ENCODE measurements at regions not wholly inside any gene's neighbourhood (a gene's known extent, or its start where the extent isn't known, plus 50 kb on each side); places are given as distances from the start of the nearest gene placed in this dataset.
"Not testable (repeated sequence)": the region's sequence is repeated elsewhere in the genome, so short reads cannot be mapped to it uniquely, and the experiment has no call there.

- H3K27me3 Mint-ChIP-seq (ENCODE audit: unreplicated experiment); H3K4me3 Mint-ChIP-seq (ENCODE audit: unreplicated experiment); H3K4me1 Mint-ChIP-seq (ENCODE audit: unreplicated experiment); H3K27ac Mint-ChIP-seq (ENCODE audit: unreplicated experiment); H3K9me3 Mint-ChIP-seq (ENCODE audit: unreplicated experiment); H3K36me3 Mint-ChIP-seq (ENCODE audit: low read depth, unreplicated experiment); DNase-seq (ENCODE audit: low spot score): not testable (repeated sequence)
Observed at GRCh38 chr7:55707410-55707809, 135.1 kb upstream of the VOPP1 start.

GRCh38 chr7:55706451-55707195 lies 134.3 kb upstream of the VOPP1 start:
- H3K27ac Mint-ChIP-seq (ENCODE audit: unreplicated experiment) = not testable (repeated sequence)

GRCh38 chr7:55705728-55706450 lies 133.6 kb upstream of the VOPP1 start:
- not testable (repeated sequence) for H3K27me3 Mint-ChIP-seq (ENCODE audit: unreplicated experiment)

More at GRCh38 chr7:55706451-55707195, 134.3 kb upstream of the VOPP1 start:
- not testable (repeated sequence) for H3K9me3 Mint-ChIP-seq (ENCODE audit: unreplicated experiment); H3K27me3 Mint-ChIP-seq (ENCODE audit: unreplicated experiment); H3K36me3 Mint-ChIP-seq (ENCODE audit: low read depth, unreplicated experiment); H3K4me1 Mint-ChIP-seq (ENCODE audit: unreplicated experiment); H3K4me3 Mint-ChIP-seq (ENCODE audit: unreplicated experiment); DNase-seq (ENCODE audit: low spot score)

GRCh38 chr7:55702831-55703230 lies 130.5 kb upstream of the VOPP1 start:
- not testable (repeated sequence) for H3K9me3 Mint-ChIP-seq (ENCODE audit: unreplicated experiment); DNase-seq (ENCODE audit: low spot score); H3K27me3 Mint-ChIP-seq (ENCODE audit: unreplicated experiment); H3K4me1 Mint-ChIP-seq (ENCODE audit: unreplicated experiment); H3K27ac Mint-ChIP-seq (ENCODE audit: unreplicated experiment); H3K4me3 Mint-ChIP-seq (ENCODE audit: unreplicated experiment); H3K36me3 Mint-ChIP-seq (ENCODE audit: low read depth, unreplicated experiment)

More at GRCh38 chr7:55705728-55706450, 133.6 kb upstream of the VOPP1 start:
- H3K4me3 Mint-ChIP-seq (ENCODE audit: unreplicated experiment); H3K27ac Mint-ChIP-seq (ENCODE audit: unreplicated experiment); DNase-seq (ENCODE audit: low spot score); H3K9me3 Mint-ChIP-seq (ENCODE audit: unreplicated experiment); H3K4me1 Mint-ChIP-seq (ENCODE audit: unreplicated experiment); H3K36me3 Mint-ChIP-seq (ENCODE audit: low read depth, unreplicated experiment): not testable (repeated sequence)

- DNase-seq (ENCODE audit: low spot score); H3K4me3 Mint-ChIP-seq (ENCODE audit: unreplicated experiment); H3K9me3 Mint-ChIP-seq (ENCODE audit: unreplicated experiment); H3K36me3 Mint-ChIP-seq (ENCODE audit: low read depth, unreplicated experiment); H3K4me1 Mint-ChIP-seq (ENCODE audit: unreplicated experiment); H3K27ac Mint-ChIP-seq (ENCODE audit: unreplicated experiment); H3K27me3 Mint-ChIP-seq (ENCODE audit: unreplicated experiment): not testable (repeated sequence)
Observed at GRCh38 chr7:55699450-55699842, 127.1 kb upstream of the VOPP1 start.

DNA sequence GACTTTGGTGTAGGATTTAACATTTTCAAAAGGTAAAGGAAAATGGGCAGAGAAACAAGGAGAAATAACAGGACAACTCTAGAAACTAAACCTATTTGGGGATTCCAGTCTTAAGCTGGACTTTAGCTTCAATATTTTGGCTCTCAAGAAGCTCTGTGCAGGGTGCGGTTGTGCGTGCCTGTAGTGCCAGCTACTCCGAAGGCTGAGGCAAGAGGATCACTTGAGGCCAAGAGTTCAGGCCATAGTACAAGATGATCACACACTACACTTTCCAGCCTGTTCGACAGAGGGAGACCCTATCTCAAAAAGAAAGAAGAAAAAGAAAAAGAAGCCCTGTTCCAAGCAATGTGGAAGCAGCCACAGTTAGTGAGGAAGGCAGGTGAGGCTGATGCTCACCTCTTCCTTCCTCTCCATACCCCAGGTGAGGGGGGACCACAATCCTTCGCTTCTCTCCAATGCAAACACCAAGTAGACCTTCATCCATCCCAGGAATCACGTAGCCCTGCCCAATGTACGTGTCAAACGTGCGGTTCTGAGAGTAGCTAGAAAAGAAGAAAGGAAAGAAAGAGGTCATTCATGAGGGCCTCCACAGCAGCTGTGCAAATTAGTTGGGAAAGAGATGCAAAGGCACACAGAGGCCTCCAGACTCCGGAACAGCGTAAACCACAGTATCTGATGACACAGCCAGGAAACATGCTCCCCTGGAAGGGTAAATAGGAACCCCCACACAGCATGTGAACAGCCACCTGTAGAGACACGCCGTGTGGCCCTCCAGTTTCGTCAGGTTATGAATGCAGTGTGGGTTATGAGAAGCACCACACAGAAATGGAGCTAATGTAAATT lies 126.5 kb upstream of the VOPP1 start:
- not testable (repeated sequence) for DNase-seq (ENCODE audit: low spot score); H3K4me3 Mint-ChIP-seq (ENCODE audit: unreplicated experiment); H3K4me1 Mint-ChIP-seq (ENCODE audit: unreplicated experiment); H3K36me3 Mint-ChIP-seq (ENCODE audit: low read depth, unreplicated experiment); H3K27me3 Mint-ChIP-seq (ENCODE audit: unreplicated experiment); H3K27ac Mint-ChIP-seq (ENCODE audit: unreplicated experiment); H3K9me3 Mint-ChIP-seq (ENCODE audit: unreplicated experiment)

- H3K27ac Mint-ChIP-seq (ENCODE audit: unreplicated experiment); H3K4me3 Mint-ChIP-seq (ENCODE audit: unreplicated experiment); H3K36me3 Mint-ChIP-seq (ENCODE audit: low read depth, unreplicated experiment); H3K9me3 Mint-ChIP-seq (ENCODE audit: unreplicated experiment); H3K4me1 Mint-ChIP-seq (ENCODE audit: unreplicated experiment); H3K27me3 Mint-ChIP-seq (ENCODE audit: unreplicated experiment); DNase-seq (ENCODE audit: low spot score): not testable (repeated sequence)
Observed at GRCh38 chr7:55695893-55696701, 123.8 kb upstream of the VOPP1 start.

DNA sequence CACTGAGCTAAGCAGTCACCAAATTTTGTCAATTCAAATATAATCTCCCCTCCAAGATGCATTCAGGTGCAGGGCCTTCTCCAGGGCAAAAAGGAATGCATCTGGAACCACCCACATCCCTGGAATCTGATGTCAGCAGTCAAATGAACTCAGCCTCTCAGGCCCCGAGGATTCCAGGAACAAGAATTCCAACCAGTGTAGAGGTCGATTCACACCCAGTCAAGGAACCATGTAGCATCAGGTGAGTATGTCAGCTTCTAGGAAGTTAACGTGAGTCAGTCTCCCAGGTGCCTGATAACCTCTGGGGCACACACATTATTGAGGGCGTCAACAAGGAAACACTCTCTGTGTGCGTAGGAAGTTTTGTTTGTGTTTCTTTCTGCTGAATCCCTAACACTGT lies 122.2 kb upstream of the VOPP1 start:
- H3K36me3 Mint-ChIP-seq (ENCODE audit: low read depth, unreplicated experiment); H3K4me3 Mint-ChIP-seq (ENCODE audit: unreplicated experiment): not testable (repeated sequence)

GRCh38 chr7:55688684-55689681 lies 116.7 kb upstream of the VOPP1 start:
- Mint-ChIP-seq H3K27ac (ENCODE audit: unreplicated experiment) (peak overlapping the region; percentile 98), H3K4me1 (ENCODE audit: unreplicated experiment) (peaks cover 19% of the 10 kb centered on the region), H3K4me3 (ENCODE audit: unreplicated experiment) (peak overlapping the region; percentile 62)
- not testable (repeated sequence) for H3K36me3 Mint-ChIP-seq (ENCODE audit: low read depth, unreplicated experiment); H3K27me3 Mint-ChIP-seq (ENCODE audit: unreplicated experiment); H3K9me3 Mint-ChIP-seq (ENCODE audit: unreplicated experiment)
- peak; percentile 57 for DNase-seq (ENCODE audit: low spot score)

More for the DNA sequence above, 122.2 kb upstream of the VOPP1 start:
- not testable (repeated sequence) for H3K4me1 Mint-ChIP-seq (ENCODE audit: unreplicated experiment); DNase-seq (ENCODE audit: low spot score); H3K27me3 Mint-ChIP-seq (ENCODE audit: unreplicated experiment); H3K9me3 Mint-ChIP-seq (ENCODE audit: unreplicated experiment)
- H3K27ac Mint-ChIP-seq (ENCODE audit: unreplicated experiment) = peak overlapping the region; percentile 48

DNA sequence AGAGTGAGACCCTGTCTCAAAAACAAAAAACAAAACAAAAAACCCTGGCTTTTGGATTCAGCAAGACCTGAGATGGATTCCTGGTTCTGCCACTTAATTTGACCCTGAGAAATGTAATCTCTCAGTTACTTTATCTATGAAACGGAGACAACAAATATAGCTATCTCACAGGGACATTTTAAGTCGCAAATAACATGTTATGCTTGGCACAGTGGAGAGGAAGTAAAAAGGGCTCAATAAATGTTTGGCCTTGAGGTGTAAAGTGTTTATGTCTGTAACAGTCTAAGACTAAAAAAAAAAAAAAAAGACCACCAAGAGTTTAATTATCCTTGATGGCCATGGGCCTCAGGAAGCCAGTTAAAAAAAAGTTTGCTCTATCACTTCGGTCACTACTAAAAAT lies 116.0 kb upstream of the VOPP1 start:
- H3K27me3 Mint-ChIP-seq (ENCODE audit: unreplicated experiment); H3K36me3 Mint-ChIP-seq (ENCODE audit: low read depth, unreplicated experiment); DNase-seq (ENCODE audit: low spot score); H3K9me3 Mint-ChIP-seq (ENCODE audit: unreplicated experiment): not testable (repeated sequence)
- Mint-ChIP-seq H3K4me3 (ENCODE audit: unreplicated experiment) (peak overlapping the region; percentile 62), H3K27ac (ENCODE audit: unreplicated experiment) (peak overlapping the region; percentile 98), H3K4me1 (ENCODE audit: unreplicated experiment) (peaks cover 26% of the 10 kb centered on the region)

Data from endothelial cell (in vitro differentiated cells).